Right lobe of liver (tissue), 4 donors: ENCODE measurements at regions not wholly inside any gene's neighbourhood (a gene's known extent, or its start where the extent isn't known, plus 50 kb on each side); places are given as distances from the start of the nearest gene placed in this dataset.

Experiments used
- POLR2A ChIP-seq: fragments of 450-650 bp; IDR thresholded peaks from one replicate; pipeline ENCODE4 v1.6.1; 2017; ENCODE audit warnings: antibody characterized with exemption, mild to moderate bottlenecking
- TF ChIP-seq, protein P1 (sequence below), 4 donors: fragments of 200-600 bp in 3 of 4; fragments of 450-650 bp in 1 of 4; IDR thresholded peaks; one replicate each; pipeline versions ENCODE4 v1.5.1 to v1.8.0; 2016 to 2022; ENCODE audit warnings: antibody characterized with exemption in 4 of 4, mild to moderate bottlenecking in 2 of 4
- donor health status: DM: no; HTN: no; CAD: no.
- donor health status: DM: no; HTN: no; CAD: no.
- donor health status: DM: no; HTN: yes; CAD: no.

DNA sequence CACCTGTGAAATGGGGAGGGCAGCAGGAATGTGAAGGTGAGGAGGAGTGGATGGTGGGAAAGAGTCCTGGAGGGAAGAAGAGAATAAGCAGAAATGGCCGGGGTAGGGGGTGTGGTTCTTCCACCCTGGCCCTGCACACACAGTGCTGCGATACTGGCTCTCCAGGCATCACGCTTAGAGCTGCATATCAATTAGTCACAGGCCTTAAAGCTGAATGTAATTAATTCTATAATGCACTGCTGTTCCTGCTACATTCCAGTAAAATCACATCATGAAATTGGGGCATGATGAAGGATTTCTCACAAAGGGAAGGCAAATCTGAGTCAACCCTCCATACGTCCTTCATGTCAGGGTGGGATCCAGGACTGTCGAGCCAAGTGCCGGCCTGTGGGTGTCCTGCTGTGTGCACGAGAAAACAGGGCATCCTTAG is 566.1 kb downstream of the BCL11B start:
- TF ChIP-seq, protein P1, sequence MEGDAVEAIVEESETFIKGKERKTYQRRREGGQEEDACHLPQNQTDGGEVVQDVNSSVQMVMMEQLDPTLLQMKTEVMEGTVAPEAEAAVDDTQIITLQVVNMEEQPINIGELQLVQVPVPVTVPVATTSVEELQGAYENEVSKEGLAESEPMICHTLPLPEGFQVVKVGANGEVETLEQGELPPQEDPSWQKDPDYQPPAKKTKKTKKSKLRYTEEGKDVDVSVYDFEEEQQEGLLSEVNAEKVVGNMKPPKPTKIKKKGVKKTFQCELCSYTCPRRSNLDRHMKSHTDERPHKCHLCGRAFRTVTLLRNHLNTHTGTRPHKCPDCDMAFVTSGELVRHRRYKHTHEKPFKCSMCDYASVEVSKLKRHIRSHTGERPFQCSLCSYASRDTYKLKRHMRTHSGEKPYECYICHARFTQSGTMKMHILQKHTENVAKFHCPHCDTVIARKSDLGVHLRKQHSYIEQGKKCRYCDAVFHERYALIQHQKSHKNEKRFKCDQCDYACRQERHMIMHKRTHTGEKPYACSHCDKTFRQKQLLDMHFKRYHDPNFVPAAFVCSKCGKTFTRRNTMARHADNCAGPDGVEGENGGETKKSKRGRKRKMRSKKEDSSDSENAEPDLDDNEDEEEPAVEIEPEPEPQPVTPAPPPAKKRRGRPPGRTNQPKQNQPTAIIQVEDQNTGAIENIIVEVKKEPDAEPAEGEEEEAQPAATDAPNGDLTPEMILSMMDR (IDR thresholded peaks at IDR 0.05) = no peak
- no peak for TF ChIP-seq POLR2A
